SK-N-MC (cell line): ENCODE measurements at regions not wholly inside any gene's neighbourhood (a gene's known extent, or its start where the extent isn't known, plus 50 kb on each side); places are given as distances from the start of the nearest gene placed in this dataset.
"Not testable (repeated sequence)": the region's sequence is repeated elsewhere in the genome, so short reads cannot be mapped to it uniquely, and the experiment has no call there.

Experiments used
- DNase-seq: peaks from one replicate; pipeline ENCODE4 v3.0.0-alpha.2; 2011; ENCODE audit warnings: low read depth, low spot score
- H3K27ac ChIP-seq: fragments of 200-600 bp; sonication (generic); 2 replicates; pipeline ENCODE4 v1.5.1; 2016; ENCODE audit warnings: mixed run types
- H3K36me3 ChIP-seq: fragments of 200-600 bp; sonication (generic); 2 replicates; pipeline ENCODE4 v1.6.1; 2017; ENCODE audit warnings: antibody characterized with exemption, low read length, mixed read lengths; ENCODE audit not compliant: insufficient read depth
- H3K4me3 ChIP-seq: fragments of 200-600 bp; sonication (generic); 2 replicates; pipeline ENCODE4 v1.5.1; 2016
- H3K9ac ChIP-seq: fragments of 200-600 bp; sonication (generic); 2 replicates; pipeline ENCODE4 v1.8.0; 2017; ENCODE audit warnings: mixed run types, mixed read lengths; ENCODE audit not compliant: insufficient read length
- H3K9me3 ChIP-seq: fragments of 200-600 bp; sonication (generic); 2 replicates; pipeline ENCODE4 v1.6.1; 2017; ENCODE audit warnings: low read depth, mild to moderate bottlenecking, antibody characterized with exemption, low read length, moderate library complexity, mixed read lengths
- EZH2 ChIP-seq: fragments of 200-600 bp; sonication (generic); IDR thresholded peaks from one replicate; pipeline ENCODE4 v1.6.1; 2017; ENCODE audit warnings: antibody characterized with exemption
- FOXP2 ChIP-seq: optimal IDR thresholded peaks from 2 replicates; pipeline ENCODE3; 2011; ENCODE audit warnings: mild to moderate bottlenecking, moderate library complexity; ENCODE audit not compliant: insufficient read depth; ENCODE audit errors: extremely low read length, control extremely low read depth
- POLR2AphosphoS5 ChIP-seq: IDR thresholded peaks from 2 replicates; pipeline ENCODE4 v1.6.1; 2012; ENCODE audit warnings: mild to moderate bottlenecking, low read depth, low read length, borderline replicate concordance

DNA sequence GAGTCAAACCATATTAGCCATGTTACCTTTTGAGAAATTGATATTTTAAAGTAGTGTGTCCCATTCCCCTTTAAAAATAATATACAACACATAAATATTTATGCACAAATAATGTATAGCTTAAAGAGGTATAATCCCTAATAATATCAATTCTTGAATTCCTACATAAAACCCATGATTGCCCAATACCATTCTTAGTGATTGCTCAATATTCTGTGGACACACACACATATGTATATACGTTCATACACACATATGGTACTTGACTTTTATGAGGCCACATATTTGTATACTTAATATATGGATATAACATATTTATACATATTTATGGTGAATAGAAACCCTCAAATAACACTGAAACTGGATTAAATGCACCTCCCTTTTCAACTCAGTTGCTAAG is 367.4 kb downstream of the ZBBX start:
- H3K36me3 ChIP-seq: no peaks in the 10 kb centered on the region
- H3K9me3 ChIP-seq: peaks cover 3% of the 10 kb centered on the region; the same call in 1 of the 2 replicates
- H3K27ac ChIP-seq: no peak overlapping the region
- no peak overlapping the region for H3K9ac ChIP-seq
- no peak for DNase-seq
- TF ChIP-seq FOXP2 (no peak), EZH2 (no peak), POLR2AphosphoS5 (no peak)
- H3K4me3 ChIP-seq: no peak overlapping the region

DNA sequence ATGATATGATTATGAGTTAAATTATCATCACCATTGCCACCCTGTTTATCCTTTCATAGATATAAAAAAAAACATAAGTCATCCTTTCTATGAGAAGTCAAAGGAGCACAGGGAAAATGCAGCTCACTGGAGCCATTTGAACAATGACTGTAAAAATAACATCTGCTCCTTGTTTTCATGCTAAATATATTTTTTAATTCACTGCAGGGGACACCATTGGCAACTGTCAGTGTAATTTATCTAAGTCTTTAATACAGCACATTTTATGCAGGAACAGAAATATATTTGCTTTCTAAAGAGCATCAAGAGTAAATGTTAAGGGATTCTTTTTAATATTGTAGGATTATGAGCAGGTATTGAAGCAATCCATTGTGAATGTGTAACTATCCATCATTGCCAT is 371.3 kb downstream of the ZBBX start:
- H3K36me3 ChIP-seq: no peaks in the 10 kb centered on the region
- H3K27ac ChIP-seq: peak overlapping the region; percentile 81
- H3K9me3 ChIP-seq: peaks cover 3% of the 10 kb centered on the region; the same call in 1 of the 2 replicates
- peak overlapping the region; percentile 48 for H3K4me3 ChIP-seq
- peak; percentile 82 for DNase-seq
- H3K9ac ChIP-seq: no peak overlapping the region
- TF ChIP-seq FOXP2 (no peak), EZH2 (no peak), POLR2AphosphoS5 (peak; percentile 54; the same call in 1 of the 2 replicates)

DNA sequence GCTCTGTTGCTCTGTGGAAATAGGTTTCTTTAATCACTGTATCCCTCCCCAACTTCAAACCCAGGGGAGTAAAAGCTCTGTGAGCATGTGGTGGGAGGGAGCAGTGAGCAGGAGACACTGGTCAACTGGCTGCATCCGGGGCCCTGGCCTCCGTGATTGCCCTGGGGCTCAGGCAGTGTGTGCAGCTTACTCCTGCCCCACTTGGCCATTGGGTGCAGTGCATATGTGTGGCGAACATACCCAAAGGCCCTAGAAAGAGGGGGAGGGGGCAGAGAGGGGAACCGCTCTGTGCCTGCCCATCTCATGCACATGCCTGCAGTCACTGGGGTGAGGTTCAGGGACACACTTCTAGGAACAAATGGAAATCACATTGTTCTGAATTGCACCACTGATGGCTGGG is 378.7 kb downstream of the ZBBX start:
- H3K36me3 ChIP-seq: no peaks in the 10 kb centered on the region
- no peak overlapping the region for H3K27ac ChIP-seq
- H3K9me3 ChIP-seq: no peaks in the 10 kb centered on the region
- H3K9ac ChIP-seq: no peak overlapping the region
- no peak for TF ChIP-seq EZH2
- no peak for TF ChIP-seq FOXP2
- TF ChIP-seq POLR2AphosphoS5: no peak
- DNase-seq: no peak
- H3K4me3 ChIP-seq: no peak overlapping the region

- no peak for TF ChIP-seq FOXP2
- no peak for TF ChIP-seq EZH2
- no peak for TF ChIP-seq POLR2AphosphoS5
- no peak for DNase-seq
- H3K9ac ChIP-seq: no peak overlapping the region
- no peaks in the 10 kb centered on the region for H3K9me3 ChIP-seq
- H3K36me3 ChIP-seq: no peaks in the 10 kb centered on the region
- no peak overlapping the region for H3K4me3 ChIP-seq
- no peak overlapping the region for H3K27ac ChIP-seq
Measured at GRCh38 chr3:166993015-166993630, 387.0 kb downstream of the ZBBX start.

DNA sequence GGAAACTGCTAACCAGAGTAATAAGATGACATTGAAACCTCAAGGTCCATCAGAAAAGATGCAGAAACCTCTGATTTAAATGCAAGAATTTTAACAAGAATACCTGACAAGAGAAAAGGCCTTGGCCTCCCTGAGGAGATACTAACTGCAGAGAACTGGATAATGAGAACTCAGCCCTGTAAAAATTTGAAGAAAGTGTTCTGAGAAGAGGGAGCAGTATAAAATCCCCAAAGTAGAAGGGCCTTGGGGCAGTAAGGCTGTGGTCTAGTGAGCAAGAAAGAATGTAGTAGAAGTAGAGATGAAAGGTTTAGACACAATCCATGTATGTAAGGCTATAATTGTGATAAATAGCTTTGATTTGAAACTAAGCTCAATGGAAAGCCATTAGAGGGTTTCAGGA is 394.1 kb downstream of the ZBBX start:
- TF ChIP-seq EZH2 (no peak), FOXP2 (no peak), POLR2AphosphoS5 (no peak)
- DNase-seq: peak; percentile 42
- no peak overlapping the region for H3K4me3 ChIP-seq
- H3K9ac ChIP-seq: no peak overlapping the region
- no peaks in the 10 kb centered on the region for H3K36me3 ChIP-seq
- H3K27ac ChIP-seq: peak overlapping the region; percentile 48
- no peaks in the 10 kb centered on the region for H3K9me3 ChIP-seq

DNA sequence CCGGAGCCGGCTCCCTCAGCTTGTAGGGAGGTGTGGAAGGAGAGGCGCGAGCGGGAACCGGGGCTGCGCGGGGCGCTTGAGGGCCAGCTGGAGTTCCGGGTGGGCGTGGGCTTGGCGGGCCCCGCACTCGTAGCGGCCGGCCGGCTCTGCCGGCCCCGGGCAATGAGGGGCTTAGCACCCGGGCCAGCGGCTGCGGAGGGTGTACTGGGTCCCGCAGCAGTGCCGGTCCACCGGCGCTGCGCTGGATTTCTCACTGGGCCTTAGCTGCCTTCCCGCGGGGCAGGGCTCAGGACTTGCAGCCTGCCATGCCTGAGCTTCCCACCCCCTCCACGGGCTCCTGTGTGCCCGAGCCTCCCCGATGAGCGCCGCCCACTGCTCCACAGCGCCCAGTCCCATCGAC is 404.3 kb downstream of the ZBBX start:
- H3K9me3 ChIP-seq, H3K9ac ChIP-seq, H3K36me3 ChIP-seq, H3K27ac ChIP-seq, DNase-seq, H3K4me3 ChIP-seq: not testable (repeated sequence)

GRCh38 chr3:166967714-166968113 is 412.4 kb downstream of the ZBBX start:
- not testable (repeated sequence) for H3K27ac ChIP-seq, H3K9me3 ChIP-seq, H3K36me3 ChIP-seq, H3K4me3 ChIP-seq, H3K9ac ChIP-seq, DNase-seq

DNA sequence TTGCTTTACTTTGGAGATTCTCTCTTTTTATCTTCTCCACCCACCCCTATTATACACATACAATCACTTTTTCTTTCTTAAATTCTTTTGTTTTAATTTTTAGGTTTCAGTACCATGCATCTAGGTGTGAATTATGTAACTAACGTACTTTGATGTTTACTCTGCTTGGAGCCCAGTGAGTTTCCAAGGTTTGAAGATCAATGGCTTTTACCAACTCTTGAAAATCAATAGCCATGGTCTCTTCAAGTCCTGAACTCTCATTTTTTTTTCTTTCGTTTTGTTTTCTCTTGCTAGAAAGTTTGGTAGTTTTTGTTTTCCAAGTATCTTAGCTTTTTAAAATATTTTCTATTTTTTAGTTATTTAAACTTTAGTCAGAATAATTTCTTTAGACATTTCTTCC is 417.2 kb downstream of the ZBBX start:
- H3K27ac ChIP-seq: no peak overlapping the region
- DNase-seq: no peak
- no peak overlapping the region for H3K4me3 ChIP-seq
- H3K9ac ChIP-seq: no peak overlapping the region
- H3K36me3 ChIP-seq: no peaks in the 10 kb centered on the region
- no peaks in the 10 kb centered on the region; the same call in 1 of the 2 replicates for H3K9me3 ChIP-seq
- TF ChIP-seq EZH2 (no peak), POLR2AphosphoS5 (no peak), FOXP2 (no peak)

GRCh38 chr3:166957121-166957520 is 423.0 kb downstream of the ZBBX start:
- no peak for TF ChIP-seq EZH2
- TF ChIP-seq POLR2AphosphoS5: no peak
- no peak for TF ChIP-seq FOXP2
- Histone ChIP-seq H3K9me3 (no peaks in the 10 kb centered on the region), H3K36me3 (no peaks in the 10 kb centered on the region), H3K9ac (no peak overlapping the region), H3K4me3 (no peak overlapping the region), H3K27ac (no peak overlapping the region)
- DNase-seq: no peak
